Right hindlimb (tissue), 1 donor: ENCODE measurements at regions not wholly inside any gene's neighbourhood (a gene's known extent, or its start where the extent isn't known, plus 50 kb on each side); places are given as distances from the start of the nearest gene placed in this dataset.
"Not testable (repeated sequence)": the region's sequence is repeated elsewhere in the genome, so short reads cannot be mapped to it uniquely, and the experiment has no call there.

Source experiments
- DNase-seq: peaks from one replicate; pipeline ENCODE4 v3.0.0-alpha.2; 2018

- no peak for DNase-seq
Measured at GRCh38 chr7:34497153-34497777, 160.8 kb upstream of the NPSR1 start.

- no peak for DNase-seq
Measured at GRCh38 chr7:34501156-34501555, 156.9 kb upstream of the NPSR1 start.

- DNase-seq, result no peak
Measured at GRCh38 chr7:34507191-34507590, 150.8 kb upstream of the NPSR1 start.

GRCh38 chr7:34523226-34523918, 134.6 kb upstream of the NPSR1 start:
- no peak for DNase-seq

- DNase-seq, result no peak
Measured at GRCh38 chr7:34530259-34530658, 127.8 kb upstream of the NPSR1 start.

GRCh38 chr7:34539003-34539402, 119.0 kb upstream of the NPSR1 start:
- no peak for DNase-seq

- no peak for DNase-seq
Measured at GRCh38 chr7:34544621-34545020, 113.4 kb upstream of the NPSR1 start.

- DNase-seq, result no peak
Measured at GRCh38 chr7:34550996-34551395, 107.0 kb upstream of the NPSR1 start.

- no peak for DNase-seq
Measured at GRCh38 chr7:34552502-34552901, 105.5 kb upstream of the NPSR1 start.

- DNase-seq, result no peak
Measured at GRCh38 chr7:34558022-34558421, 100.0 kb upstream of the NPSR1 start.

- DNase-seq, result no peak
Measured at GRCh38 chr7:34564091-34564490, 93.9 kb upstream of the NPSR1 start.

- DNase-seq, result no peak
Measured at GRCh38 chr7:34567906-34568305, 90.1 kb upstream of the NPSR1 start.

- no peak for DNase-seq
Measured at GRCh38 chr7:34569975-34570699, 87.9 kb upstream of the NPSR1 start.

- DNase-seq, result no peak
Measured at GRCh38 chr7:34575006-34575405, 83.0 kb upstream of the NPSR1 start.

GRCh38 chr7:34577934-34578333, 80.1 kb upstream of the NPSR1 start:
- DNase-seq, result not testable (repeated sequence)

GRCh38 chr7:34581698-34582097, 76.3 kb upstream of the NPSR1 start:
- not testable (repeated sequence) for DNase-seq

GRCh38 chr7:34584526-34584925, 73.5 kb upstream of the NPSR1 start:
- no peak for DNase-seq

- DNase-seq, result no peak
Measured at GRCh38 chr7:34596887-34597286, 61.1 kb upstream of the NPSR1 start.

GRCh38 chr7:34603711-34604444, 54.1 kb upstream of the NPSR1 start:
- no peak for DNase-seq
